OCI-M1 (cell line): ENCODE measurements at regions not wholly inside any gene's neighbourhood (a gene's known extent, or its start where the extent isn't known, plus 50 kb on each side); places are given as distances from the start of the nearest gene placed in this dataset.
"Not testable (repeated sequence)": the region's sequence is repeated elsewhere in the genome, so short reads cannot be mapped to it uniquely, and the experiment has no call there.

Experiments
- DNase-seq: peaks from one replicate; lab custom pipeline; 2025; lab: John Stamatoyannopoulos, UW

DNA sequence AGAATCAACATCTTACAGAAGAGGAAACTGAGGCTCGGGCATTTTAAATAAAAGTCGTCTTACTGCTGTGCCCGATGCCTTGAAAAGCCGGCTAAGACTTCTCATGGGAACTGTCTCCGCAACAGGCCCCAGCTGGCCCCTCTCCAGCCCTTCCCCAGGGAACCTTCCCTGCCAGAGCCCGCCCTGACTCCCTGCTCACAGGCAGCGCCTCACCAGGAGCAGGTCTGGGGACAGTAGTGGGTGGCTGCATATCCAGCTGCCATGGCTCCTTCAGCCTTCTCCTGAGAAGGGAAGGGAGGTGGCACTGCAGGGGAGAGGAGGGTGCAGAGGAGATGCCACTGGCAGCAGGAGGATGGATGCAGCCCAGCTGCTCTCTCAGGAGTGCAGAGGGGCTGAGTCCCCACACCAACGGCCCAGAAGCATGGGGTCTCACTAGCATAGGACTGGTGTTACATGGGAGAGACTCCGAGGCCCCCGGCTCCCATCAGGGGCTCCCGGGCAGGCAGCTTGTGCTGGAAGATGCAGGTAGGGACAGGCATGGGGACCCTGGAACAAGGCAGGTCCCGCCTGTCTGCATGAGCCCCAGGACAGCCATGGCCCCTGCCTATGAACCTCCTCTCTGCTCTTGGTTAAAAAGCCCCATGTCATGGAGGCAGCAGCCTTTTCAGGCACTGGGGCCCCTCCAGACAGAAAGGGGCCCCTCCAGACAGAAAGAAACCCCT, 216.4 kb upstream of the SGCG start:
- no peak for DNase-seq

GRCh38 chr13:22965011-22965857, 215.5 kb upstream of the SGCG start:
- DNase-seq, result not testable (repeated sequence)

- not testable (repeated sequence) for DNase-seq
These were observed 214.9 kb upstream of the SGCG start for GRCh38 chr13:22965858-22966239.

DNA sequence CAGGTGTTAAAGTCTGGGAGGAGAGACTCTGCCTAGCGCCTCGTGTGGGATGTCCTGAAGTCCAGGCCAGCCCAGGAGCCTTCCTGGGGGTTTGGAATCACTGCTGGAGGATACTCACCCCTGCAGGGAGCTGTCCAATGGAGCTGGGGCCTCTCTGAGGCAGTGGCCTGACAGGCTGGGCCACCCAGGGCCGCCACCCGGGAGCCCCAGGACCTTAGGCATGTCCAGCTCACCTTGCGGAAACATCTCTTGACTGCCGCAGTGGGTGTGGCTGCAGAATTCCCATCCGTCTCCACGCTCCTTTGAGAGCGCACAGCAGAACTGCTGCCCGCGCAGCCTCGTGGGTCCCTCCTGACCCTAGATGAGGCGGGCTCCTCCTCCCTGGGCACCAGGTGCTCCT, 214.0 kb upstream of the SGCG start:
- DNase-seq, result not testable (repeated sequence)

GRCh38 chr13:22967669-22968068, 213.1 kb upstream of the SGCG start:
- DNase-seq, result no peak

- DNase-seq, result no peak
These were observed 200.8 kb upstream of the SGCG start for GRCh38 chr13:22979952-22980351.

- DNase-seq, result no peak
These were observed 199.8 kb upstream of the SGCG start for GRCh38 chr13:22980936-22981335.

DNA sequence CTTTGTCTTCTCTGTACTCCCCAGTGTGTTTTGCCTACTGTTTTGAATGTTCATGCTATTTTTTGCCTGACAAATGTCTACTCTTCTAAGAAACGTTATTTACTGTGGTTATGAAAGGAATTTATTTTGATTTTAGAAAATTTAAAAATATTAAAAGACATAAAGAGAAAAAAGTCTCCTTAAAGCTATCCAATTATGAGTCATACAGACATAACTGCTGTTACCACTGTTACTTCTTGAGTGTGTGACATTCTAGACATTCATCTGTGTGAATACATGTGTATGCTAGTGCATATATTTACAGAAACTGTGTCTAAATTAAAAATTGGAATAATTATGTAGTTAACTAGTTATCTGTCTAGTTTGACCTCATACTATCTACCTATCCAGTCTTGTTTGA, 187.6 kb upstream of the SGCG start:
- DNase-seq, result peak; percentile 38

- DNase-seq, result no peak
These were observed 177.3 kb upstream of the SGCG start for GRCh38 chr13:23003446-23003845.

GRCh38 chr13:23007426-23007825, 173.4 kb upstream of the SGCG start:
- no peak for DNase-seq

DNA sequence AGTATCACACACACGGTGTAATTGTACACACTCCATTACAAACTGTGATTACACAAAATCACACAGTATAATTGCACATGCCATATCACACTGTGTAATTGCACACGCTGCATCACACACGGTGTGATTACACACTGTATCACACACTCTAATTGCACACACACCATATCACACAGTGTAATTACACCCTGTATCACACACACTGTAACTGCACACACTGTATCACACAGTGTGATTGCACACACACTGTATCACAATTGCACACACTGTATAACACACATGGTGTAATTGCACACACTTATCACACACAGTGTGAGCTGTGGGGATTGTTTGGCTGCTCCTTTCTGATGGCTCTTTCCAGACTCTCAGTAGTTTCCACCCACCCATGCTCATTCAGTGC, 162.6 kb upstream of the SGCG start:
- no peak for DNase-seq

GRCh38 chr13:23020246-23020843, 160.4 kb upstream of the SGCG start:
- DNase-seq, result peak; percentile 78

DNA sequence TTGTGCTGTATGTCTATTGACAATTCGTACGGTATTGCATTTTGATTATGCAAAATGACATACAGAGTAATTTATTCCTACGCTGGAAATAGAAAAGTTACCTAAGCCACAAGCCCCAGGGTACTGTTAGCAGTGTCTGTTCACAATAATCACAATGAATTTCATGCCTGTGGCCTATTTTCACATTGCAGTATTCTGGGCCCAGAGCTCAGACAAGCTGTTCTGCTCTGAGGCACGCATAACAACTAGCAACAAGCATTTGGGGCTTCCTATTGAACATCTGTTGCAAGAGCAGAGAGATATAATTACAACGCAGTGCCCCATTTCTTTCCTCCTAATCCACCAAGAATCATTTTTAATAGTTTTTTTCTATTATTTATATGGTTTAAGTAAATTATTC, 158.9 kb upstream of the SGCG start:
- no peak for DNase-seq

GRCh38 chr13:23022704-23023103, 158.1 kb upstream of the SGCG start:
- no peak for DNase-seq

DNA sequence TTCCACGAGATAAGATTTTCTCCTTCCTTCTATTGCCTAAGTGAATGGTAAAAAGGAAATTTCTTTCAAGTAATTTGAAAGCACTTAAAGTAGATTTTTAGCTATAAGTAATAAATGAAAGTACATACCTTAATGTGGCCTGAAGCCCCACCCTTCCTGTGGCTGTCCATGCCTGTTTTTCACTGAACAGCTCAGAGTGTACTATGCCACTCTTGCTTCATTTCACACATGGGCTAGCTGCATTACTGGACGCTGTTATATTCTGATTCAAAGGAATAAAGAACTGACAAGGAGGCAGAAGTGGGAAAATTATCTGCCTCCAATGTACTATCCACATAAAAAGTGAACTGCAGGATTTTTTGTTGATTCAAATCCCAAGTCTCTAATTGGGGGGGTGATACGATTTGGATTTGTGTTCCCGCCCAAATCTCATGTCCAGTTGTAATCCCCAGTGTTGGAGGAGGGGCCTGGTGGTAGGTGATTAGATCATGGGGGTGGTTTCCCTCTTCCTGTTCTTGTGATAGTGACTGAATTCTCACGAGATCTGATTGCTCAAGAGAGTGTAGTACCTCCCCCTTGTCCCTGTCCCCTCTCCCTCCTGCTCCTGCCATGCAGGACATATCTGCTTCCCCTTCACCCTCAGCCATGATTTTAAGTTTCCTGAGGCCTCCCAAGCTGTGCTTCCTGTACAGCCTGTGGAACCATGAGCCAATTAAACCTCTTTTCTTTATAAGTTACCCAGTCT, 154.7 kb upstream of the SGCG start:
- peak; percentile 77 for DNase-seq

DNA sequence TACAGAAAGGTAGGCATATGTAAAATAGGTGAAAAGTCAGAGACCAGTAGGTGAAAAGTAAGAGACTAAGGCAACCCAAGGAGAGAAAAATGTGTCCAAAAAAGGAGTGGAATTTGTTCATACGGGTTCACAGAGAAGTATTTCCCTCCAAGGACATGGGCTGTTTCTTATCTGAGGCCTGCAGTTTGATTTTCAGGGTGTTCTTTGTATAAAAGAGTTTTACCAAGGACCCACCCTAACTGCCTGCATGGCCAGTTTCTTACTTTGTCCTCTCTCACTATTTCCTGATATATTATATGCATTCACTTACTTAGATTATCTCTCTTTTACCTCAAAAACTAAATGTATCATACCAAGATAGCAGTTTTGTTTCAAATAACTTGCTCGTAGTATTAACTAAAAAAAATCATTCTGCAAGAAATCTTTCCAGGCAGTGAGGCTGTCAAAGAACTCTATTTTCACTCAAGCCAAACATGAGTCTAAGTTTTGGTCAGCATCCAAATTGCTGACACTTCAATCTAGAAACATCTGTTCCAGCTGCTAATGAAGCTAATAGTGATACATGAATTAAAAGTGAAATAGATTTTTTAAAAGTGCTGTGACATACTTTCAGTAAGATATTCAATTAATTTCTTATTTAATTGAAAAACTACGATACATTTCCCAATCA, 141.4 kb upstream of the SGCG start:
- peak; percentile 14 for DNase-seq

GRCh38 chr13:23042181-23042580, 138.6 kb upstream of the SGCG start:
- no peak for DNase-seq

DNA sequence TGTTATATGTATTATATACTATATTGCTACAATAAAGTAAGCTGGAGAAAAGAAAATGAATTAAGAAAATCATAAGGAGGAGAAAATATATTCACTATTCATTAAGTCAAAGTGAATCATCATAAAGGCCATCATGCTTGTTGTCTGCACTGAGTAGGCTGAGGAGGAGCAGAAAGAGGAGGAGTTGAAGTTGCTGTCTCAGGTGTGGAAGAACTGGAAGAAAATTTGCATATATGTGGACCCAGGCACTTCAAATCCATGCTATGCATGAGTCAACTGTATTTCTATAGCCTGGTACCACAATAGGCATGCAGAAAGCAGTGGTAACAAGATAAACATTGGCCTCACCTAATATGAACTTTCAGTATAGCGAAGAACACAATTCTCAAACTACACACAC, 135.9 kb upstream of the SGCG start:
- no peak for DNase-seq

- no peak for DNase-seq
These were observed 130.7 kb upstream of the SGCG start for GRCh38 chr13:23050126-23050525.

- DNase-seq, result not testable (repeated sequence)
These were observed 127.1 kb upstream of the SGCG start for GRCh38 chr13:23053711-23054110.

DNA sequence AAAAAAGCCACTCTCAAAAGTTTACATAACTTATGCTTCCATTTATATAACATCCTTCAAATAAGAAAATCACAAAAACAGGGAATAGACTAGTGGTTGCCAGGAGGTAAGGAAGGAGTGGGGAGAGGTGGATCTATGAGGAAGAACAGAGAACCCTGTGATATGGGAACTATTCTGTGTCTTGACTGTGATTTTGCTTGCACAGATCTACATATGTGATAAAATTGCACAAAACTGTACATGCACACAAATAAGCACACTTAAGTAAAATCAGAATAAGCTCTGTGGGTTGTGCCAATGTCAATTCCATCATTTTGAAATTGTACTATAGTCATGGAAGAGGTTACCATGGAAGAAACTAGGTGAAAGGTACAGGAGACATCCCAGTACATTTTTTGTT, 121.6 kb upstream of the SGCG start:
- no peak for DNase-seq

DNA sequence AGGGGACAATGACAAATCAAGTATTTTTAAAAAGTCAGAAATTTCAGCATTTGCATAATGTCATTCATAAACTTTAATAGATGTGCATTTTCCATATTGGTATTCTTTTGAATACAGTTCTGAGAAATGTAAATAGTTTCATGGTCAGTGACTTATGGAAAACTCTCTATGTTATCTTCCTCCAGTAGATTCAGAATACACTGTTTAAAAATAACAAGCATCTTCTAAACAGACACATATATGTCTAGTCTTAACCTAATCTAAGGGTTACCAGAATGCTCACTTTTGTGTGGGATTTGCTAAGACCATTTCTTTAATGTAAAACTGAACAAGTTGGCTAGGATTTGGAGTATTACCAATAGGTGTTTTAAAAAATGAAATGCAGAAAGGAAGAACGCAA, 119.8 kb upstream of the SGCG start:
- DNase-seq, result no peak
